Astrocyte (in vitro differentiated cells and primary cell): ENCODE measurements at regions not wholly inside any gene's neighbourhood (a gene's known extent, or its start where the extent isn't known, plus 50 kb on each side); places are given as distances from the start of the nearest gene placed in this dataset.

Experiments used
- CTCF ChIP-seq: IDR thresholded peaks from 2 replicates; pipeline ENCODE4 v1.5.1; 2011; ENCODE audit warnings: low read depth, mild to moderate bottlenecking, inconsistent platforms, low read length, moderate library complexity; ENCODE audit not compliant: insufficient read depth
- EZH2 ChIP-seq: IDR thresholded peaks from 2 replicates; pipeline ENCODE4 v1.6.1; 2012; ENCODE audit warnings: mild to moderate bottlenecking, low read length, inconsistent platforms; ENCODE audit not compliant: insufficient read depth

GRCh38 chr12:105672121-105672975 is 341.9 kb downstream of the C12orf75 start:
- TF ChIP-seq CTCF = no peak
- TF ChIP-seq EZH2 = no peak
